GM12873 (cell line): ENCODE measurements at regions not wholly inside any gene's neighbourhood (a gene's known extent, or its start where the extent isn't known, plus 50 kb on each side); places are given as distances from the start of the nearest gene placed in this dataset.

Experiments
- CTCF ChIP-seq: IDR thresholded peaks from 2 replicates; pipeline ENCODE4 v1.5.1; 2012; ENCODE audit warnings: low read depth, mild to moderate bottlenecking, moderate library complexity, low read length, control low read depth; ENCODE audit not compliant: insufficient read depth; ENCODE audit errors: missing control alignments

GRCh38 chr11:16410479-16410878 is 54.1 kb upstream of the SOX6 start:
- TF ChIP-seq CTCF: no peak

- TF ChIP-seq CTCF: no peak
These were observed 52.3 kb upstream of the SOX6 start for GRCh38 chr11:16408619-16409018.

- TF ChIP-seq CTCF: no peak
These were observed 49.9 kb upstream of the SOX6 start for GRCh38 chr11:16406226-16406625.
